Neural cell (in vitro differentiated cells): ENCODE measurements at regions not wholly inside any gene's neighbourhood (a gene's known extent, or its start where the extent isn't known, plus 50 kb on each side); places are given as distances from the start of the nearest gene placed in this dataset.

Experiments
- H2AFZ ChIP-seq: fragments of 200-600, 300-800 bp; sonication (generic), shearing (Covaris generic); 2 replicates; pipeline ENCODE4 v1.6.0; 2014; ENCODE audit warnings: low read depth, mild to moderate bottlenecking, antibody characterized with exemption, low read length, moderate library complexity
- H3F3A ChIP-seq: fragments of 200-600 bp; shearing (Covaris generic); 2 replicates; pipeline ENCODE4 v1.6.1; 2016; ENCODE audit warnings: mild to moderate bottlenecking, moderate library complexity, mixed read lengths, antibody characterized with exemption, low read length; ENCODE audit not compliant: insufficient read depth, poor library complexity, severe bottlenecking
- H3K27ac ChIP-seq: fragments of 200-600, 300-800 bp; sonication (generic), shearing (Covaris generic); 2 replicates; pipeline ENCODE4 v1.5.1; 2014; ENCODE audit warnings: mild to moderate bottlenecking, low read length, moderate library complexity
- H3K27me3 ChIP-seq: fragments of 300-800, 200-600 bp; sonication (generic), shearing (Covaris generic); 2 replicates; pipeline ENCODE4 v1.6.0; 2014; ENCODE audit warnings: mild to moderate bottlenecking, low read depth, low read length, moderate library complexity; ENCODE audit not compliant: insufficient read depth
- H3K36me3 ChIP-seq: fragments of 300-800, 200-600 bp; sonication (generic), shearing (Covaris generic); 2 replicates; pipeline ENCODE4 v1.5.1; 2014; ENCODE audit warnings: mild to moderate bottlenecking, antibody characterized with exemption, low read length, moderate library complexity; ENCODE audit not compliant: insufficient read depth
- H3K4me2 ChIP-seq: fragments of 300-800, 200-600 bp; sonication (generic), shearing (Covaris generic); 2 replicates; pipeline ENCODE4 v1.6.0; 2014; ENCODE audit warnings: mild to moderate bottlenecking, low read length
- H3K4me3 ChIP-seq: fragments of 300-800, 200-600 bp; sonication (generic), shearing (Covaris generic); 2 replicates; pipeline ENCODE4 v1.5.1; 2014; ENCODE audit warnings: mild to moderate bottlenecking, low read length, moderate library complexity
- H3K79me2 ChIP-seq: fragments of 200-600 bp; shearing (Covaris generic); replicated peaks from 2 replicates; pipeline ENCODE4 v1.6.0; 2014; ENCODE audit warnings: mild to moderate bottlenecking, low read length, moderate library complexity; ENCODE audit not compliant: insufficient read depth
- H3K9ac ChIP-seq: fragments of 300-800, 200-600 bp; sonication (generic), shearing (Covaris generic); 2 replicates; pipeline ENCODE4 v1.6.1; 2016; ENCODE audit warnings: mild to moderate bottlenecking, low read length, mixed read lengths
- H3K9me2 ChIP-seq: fragments of 200-600 bp; shearing (Covaris generic); 2 replicates; pipeline ENCODE4 v1.6.1; 2016; ENCODE audit warnings: mild to moderate bottlenecking, low read length, mixed read lengths; ENCODE audit not compliant: insufficient read depth
- H3K9me3 ChIP-seq: fragments of 200-600, 300-800 bp; sonication (generic), shearing (Covaris generic); 2 replicates; pipeline ENCODE4 v1.6.1; 2016; ENCODE audit warnings: mild to moderate bottlenecking, mixed run types, low read length, moderate library complexity, mixed read lengths
- H4K20me1 ChIP-seq: fragments of 200-600 bp; shearing (Covaris generic); 2 replicates; pipeline ENCODE4 v1.6.1; 2016; ENCODE audit warnings: mild to moderate bottlenecking, mixed run types; ENCODE audit not compliant: insufficient read depth
- CTCF ChIP-seq: fragments of 450-650 bp; IDR thresholded peaks from 2 replicates; pipeline ENCODE4 v1.5.1; 2014; ENCODE audit warnings: antibody characterized with exemption, mild to moderate bottlenecking, moderate library complexity; ENCODE audit not compliant: poor library complexity, severe bottlenecking
- EP300 ChIP-seq: fragments of 450-650 bp; conservative IDR thresholded peaks from 2 replicates; pipeline ENCODE4 v1.6.1; 2014; ENCODE audit warnings: antibody characterized with exemption, mild to moderate bottlenecking, moderate library complexity; ENCODE audit not compliant: poor library complexity, severe bottlenecking
- EZH2 ChIP-seq: fragments of 200-600, 300-800 bp; shearing (Covaris generic), sonication (generic); IDR thresholded peaks from 2 replicates; pipeline ENCODE4 v1.6.1; 2014; ENCODE audit warnings: antibody characterized with exemption, low read length, borderline replicate concordance, mild to moderate bottlenecking; ENCODE audit not compliant: insufficient read depth, poor library complexity, severe bottlenecking
- MXI1 ChIP-seq: fragments of 450-650 bp; conservative IDR thresholded peaks from 2 replicates; pipeline ENCODE4 v1.6.1; 2014; ENCODE audit warnings: antibody characterized with exemption, mild to moderate bottlenecking; ENCODE audit not compliant: poor library complexity, severe bottlenecking
- POLR2AphosphoS5 ChIP-seq: IDR thresholded peaks from 2 replicates; pipeline ENCODE4 v1.6.1; 2012
- RAD21 ChIP-seq: fragments of 450-650 bp; conservative IDR thresholded peaks from 2 replicates; pipeline ENCODE4 v1.6.1; 2014; ENCODE audit warnings: antibody characterized with exemption, mild to moderate bottlenecking, moderate library complexity
- REST ChIP-seq: IDR thresholded peaks from 2 replicates; pipeline ENCODE4 v1.6.1; 2012; ENCODE audit warnings: borderline replicate concordance
- SMC3 ChIP-seq: fragments of 450-650 bp; conservative IDR thresholded peaks from 2 replicates; pipeline ENCODE4 v1.6.1; 2014; ENCODE audit warnings: antibody characterized with exemption, mild to moderate bottlenecking, moderate library complexity; ENCODE audit not compliant: poor library complexity
- TAF1 ChIP-seq: IDR thresholded peaks from 2 replicates; pipeline ENCODE4 v1.6.1; 2012; ENCODE audit warnings: low read depth

GRCh38 chr2:2876331-2877221 is 501.0 kb downstream of the EIPR1 start:
- H3K4me3 ChIP-seq = peak overlapping the region; percentile 53
- no peaks in the 10 kb centered on the region for H3F3A ChIP-seq

More at GRCh38 chr2:2876331-2877221, 501.0 kb downstream of the EIPR1 start:
- TF ChIP-seq CTCF (no peak), EP300 (peak; percentile 66), POLR2AphosphoS5 (peak; percentile 54), TAF1 (no peak), REST (peak; percentile 95), EZH2 (no peak), RAD21 (peak; percentile 18), MXI1 (no peak), SMC3 (no peak)
- H3K27me3 ChIP-seq = no peaks in the 10 kb centered on the region
- no peaks in the 10 kb centered on the region for H3K79me2 ChIP-seq
- H3K9me2 ChIP-seq = no peaks in the 10 kb centered on the region
- H3K9me3 ChIP-seq = no peaks in the 10 kb centered on the region
- peak overlapping the region; percentile 74 for H3K9ac ChIP-seq
- H4K20me1 ChIP-seq = no peaks in the 10 kb centered on the region
- peak overlapping the region; percentile 97 for H3K27ac ChIP-seq
- peak overlapping the region; percentile 34 for H3K4me2 ChIP-seq
- H3K36me3 ChIP-seq = no peaks in the 10 kb centered on the region
- no peak overlapping the region for H2AFZ ChIP-seq
